ENCODE measurements at regions not wholly inside any gene's neighbourhood (a gene's known extent, or its start where the extent isn't known, plus 50 kb on each side); places are given as distances from the start of the nearest gene placed in this dataset.

- TF ChIP-seq, protein P1, sequence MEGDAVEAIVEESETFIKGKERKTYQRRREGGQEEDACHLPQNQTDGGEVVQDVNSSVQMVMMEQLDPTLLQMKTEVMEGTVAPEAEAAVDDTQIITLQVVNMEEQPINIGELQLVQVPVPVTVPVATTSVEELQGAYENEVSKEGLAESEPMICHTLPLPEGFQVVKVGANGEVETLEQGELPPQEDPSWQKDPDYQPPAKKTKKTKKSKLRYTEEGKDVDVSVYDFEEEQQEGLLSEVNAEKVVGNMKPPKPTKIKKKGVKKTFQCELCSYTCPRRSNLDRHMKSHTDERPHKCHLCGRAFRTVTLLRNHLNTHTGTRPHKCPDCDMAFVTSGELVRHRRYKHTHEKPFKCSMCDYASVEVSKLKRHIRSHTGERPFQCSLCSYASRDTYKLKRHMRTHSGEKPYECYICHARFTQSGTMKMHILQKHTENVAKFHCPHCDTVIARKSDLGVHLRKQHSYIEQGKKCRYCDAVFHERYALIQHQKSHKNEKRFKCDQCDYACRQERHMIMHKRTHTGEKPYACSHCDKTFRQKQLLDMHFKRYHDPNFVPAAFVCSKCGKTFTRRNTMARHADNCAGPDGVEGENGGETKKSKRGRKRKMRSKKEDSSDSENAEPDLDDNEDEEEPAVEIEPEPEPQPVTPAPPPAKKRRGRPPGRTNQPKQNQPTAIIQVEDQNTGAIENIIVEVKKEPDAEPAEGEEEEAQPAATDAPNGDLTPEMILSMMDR (IDR thresholded peaks at IDR 0.05), result no peak
- TF ChIP-seq POLR2A (IDR thresholded peaks at IDR 0.05) (no peak), EP300 (IDR thresholded peaks at IDR 0.05) (no peak), POLR2AphosphoS5 (IDR thresholded peaks at IDR 0.05) (no peak)
These were observed 1188.5 kb upstream of the PHF14 start for GRCh38 chr7:9785211-9785610.
